ENCODE measurements at regions not wholly inside any gene's neighbourhood (a gene's known extent, or its start where the extent isn't known, plus 50 kb on each side); places are given as distances from the start of the nearest gene placed in this dataset.

DNA sequence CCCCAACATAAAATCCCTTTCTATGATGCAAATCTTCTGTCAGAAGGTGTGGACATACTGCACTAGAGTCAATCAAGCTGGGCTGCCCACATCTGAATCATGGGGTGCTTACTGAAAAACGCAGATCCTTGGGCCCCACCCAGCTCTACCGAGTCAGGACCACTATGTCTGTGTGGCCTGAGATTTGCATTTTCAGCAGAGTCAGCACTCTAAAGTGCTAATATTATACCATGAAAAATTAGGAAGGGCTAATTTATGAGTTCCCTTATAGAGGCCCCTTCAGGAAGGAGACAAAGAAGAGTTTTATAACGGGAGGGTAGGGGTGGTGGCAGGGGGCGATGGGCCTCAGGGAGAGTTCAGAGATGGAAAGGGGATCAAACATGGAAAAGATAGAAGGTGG, 163.3 kb upstream of the NABP1 start:
- Histone ChIP-seq H3K9ac (ENCODE audit: low read length in 2 of 2) (no peak overlapping the region), H3K9me3 (ENCODE audit: control insufficient read depth in 2 of 2, low read length in 2 of 2) (no peaks in the 10 kb centered on the region), H3K36me3 (ENCODE audit: control insufficient read depth in 2 of 2, insufficient read depth in 2 of 2, low read length in 2 of 2) (no peaks in the 10 kb centered on the region), H3K4me1 (ENCODE audit: control insufficient read depth, insufficient read depth, low read length) (no peaks in the 10 kb centered on the region), H3K27me3 (ENCODE audit: control insufficient read depth in 1 of 2, insufficient read depth in 2 of 2, low read length in 2 of 2) (no peaks in the 10 kb centered on the region), H3K27ac (ENCODE audit: low read length) (no peak overlapping the region), H3K4me3 (ENCODE audit: low read length in 2 of 2) (no peak overlapping the region)

DNA sequence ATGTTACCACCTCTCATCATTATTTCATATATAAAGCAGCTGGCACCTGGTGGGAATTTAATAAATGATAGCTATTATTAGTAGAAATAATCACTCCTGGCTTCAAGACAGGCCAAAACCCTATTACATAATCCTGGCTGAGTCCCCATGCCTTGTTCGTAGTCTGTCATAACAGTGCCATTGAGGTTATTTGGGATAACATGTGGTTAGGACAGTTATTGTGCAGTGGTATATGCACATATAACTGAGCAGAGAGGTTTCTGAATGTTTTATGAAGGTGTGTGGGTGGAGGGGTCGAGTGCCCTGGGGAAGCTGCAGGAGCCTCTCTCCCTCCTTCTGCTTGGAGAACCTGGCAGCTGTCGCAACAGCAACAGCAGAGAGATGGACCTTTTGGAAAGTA, 162.4 kb upstream of the NABP1 start:
- Histone ChIP-seq H3K36me3 (ENCODE audit: control insufficient read depth in 2 of 2, insufficient read depth in 2 of 2, low read length in 2 of 2) (no peaks in the 10 kb centered on the region), H3K9me3 (ENCODE audit: control insufficient read depth in 2 of 2, low read length in 2 of 2) (no peaks in the 10 kb centered on the region), H3K4me3 (ENCODE audit: low read length in 2 of 2) (no peak overlapping the region), H3K27ac (ENCODE audit: low read length) (no peak overlapping the region), H3K27me3 (ENCODE audit: control insufficient read depth in 1 of 2, insufficient read depth in 2 of 2, low read length in 2 of 2) (no peaks in the 10 kb centered on the region), H3K9ac (ENCODE audit: low read length in 2 of 2) (no peak overlapping the region), H3K4me1 (ENCODE audit: control insufficient read depth, insufficient read depth, low read length) (no peaks in the 10 kb centered on the region)

DNA sequence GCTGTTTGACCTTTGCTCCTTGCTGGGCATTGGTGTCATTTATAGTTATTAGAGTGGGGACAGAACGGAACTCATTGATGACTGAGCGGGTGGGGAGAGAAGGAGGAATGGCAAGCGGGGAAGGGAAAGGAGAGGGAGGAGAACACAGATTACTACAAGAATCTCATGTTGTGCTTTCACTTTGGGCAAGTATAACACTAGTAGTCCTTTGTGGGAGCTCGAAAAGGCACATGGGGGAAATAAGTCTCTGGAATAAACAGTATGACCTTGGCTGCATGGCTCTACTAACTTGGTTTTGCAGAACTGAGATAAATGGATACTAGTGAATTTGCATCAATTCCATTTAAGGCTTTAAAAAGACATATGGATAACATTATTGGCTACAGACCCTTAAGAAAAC, 161.7 kb upstream of the NABP1 start:
- Histone ChIP-seq H3K9me3 (ENCODE audit: control insufficient read depth in 2 of 2, low read length in 2 of 2) (no peaks in the 10 kb centered on the region), H3K9ac (ENCODE audit: low read length in 2 of 2) (no peak overlapping the region), H3K4me1 (ENCODE audit: control insufficient read depth, insufficient read depth, low read length) (no peaks in the 10 kb centered on the region), H3K36me3 (ENCODE audit: control insufficient read depth in 2 of 2, insufficient read depth in 2 of 2, low read length in 2 of 2) (no peaks in the 10 kb centered on the region), H3K27me3 (ENCODE audit: control insufficient read depth in 1 of 2, insufficient read depth in 2 of 2, low read length in 2 of 2) (no peaks in the 10 kb centered on the region), H3K4me3 (ENCODE audit: low read length in 2 of 2) (no peak overlapping the region), H3K27ac (ENCODE audit: low read length) (no peak overlapping the region)

DNA sequence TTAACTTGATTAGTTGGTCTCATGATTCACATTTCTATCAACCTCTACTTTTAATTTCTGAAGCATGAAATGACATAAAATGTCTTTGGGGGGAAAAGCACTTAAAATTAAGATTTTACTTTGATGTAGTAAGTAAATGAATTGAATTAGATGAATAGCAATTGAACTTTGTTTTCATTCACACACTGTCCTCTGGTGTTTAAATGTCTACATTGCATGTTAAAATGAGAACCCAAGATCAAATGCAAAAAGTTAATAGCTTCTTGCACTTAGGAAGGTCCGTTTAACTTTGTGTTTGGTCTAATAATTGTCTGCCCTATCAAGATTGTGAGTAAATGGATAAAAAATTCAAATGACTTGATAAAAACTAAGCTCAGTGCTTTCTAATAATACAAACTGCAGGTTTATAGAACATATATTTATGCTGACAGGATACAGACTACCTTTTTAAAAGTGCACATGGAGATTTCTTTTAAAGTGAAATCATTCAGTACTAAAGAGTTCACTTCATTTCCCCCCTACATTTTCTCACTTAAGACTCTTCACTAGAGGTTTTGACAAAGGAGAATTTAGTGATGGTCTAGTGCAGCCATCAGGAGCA, 156.2 kb upstream of the NABP1 start:
- Histone ChIP-seq H3K4me3 (ENCODE audit: low read length in 2 of 2) (no peak overlapping the region), H3K27ac (ENCODE audit: low read length) (no peak overlapping the region), H3K27me3 (ENCODE audit: control insufficient read depth in 1 of 2, insufficient read depth in 2 of 2, low read length in 2 of 2) (no peaks in the 10 kb centered on the region), H3K36me3 (ENCODE audit: control insufficient read depth in 2 of 2, insufficient read depth in 2 of 2, low read length in 2 of 2) (no peaks in the 10 kb centered on the region), H3K9me3 (ENCODE audit: control insufficient read depth in 2 of 2, low read length in 2 of 2) (no peaks in the 10 kb centered on the region), H3K9ac (ENCODE audit: low read length in 2 of 2) (no peak overlapping the region), H3K4me1 (ENCODE audit: control insufficient read depth, insufficient read depth, low read length) (no peaks in the 10 kb centered on the region)

DNA sequence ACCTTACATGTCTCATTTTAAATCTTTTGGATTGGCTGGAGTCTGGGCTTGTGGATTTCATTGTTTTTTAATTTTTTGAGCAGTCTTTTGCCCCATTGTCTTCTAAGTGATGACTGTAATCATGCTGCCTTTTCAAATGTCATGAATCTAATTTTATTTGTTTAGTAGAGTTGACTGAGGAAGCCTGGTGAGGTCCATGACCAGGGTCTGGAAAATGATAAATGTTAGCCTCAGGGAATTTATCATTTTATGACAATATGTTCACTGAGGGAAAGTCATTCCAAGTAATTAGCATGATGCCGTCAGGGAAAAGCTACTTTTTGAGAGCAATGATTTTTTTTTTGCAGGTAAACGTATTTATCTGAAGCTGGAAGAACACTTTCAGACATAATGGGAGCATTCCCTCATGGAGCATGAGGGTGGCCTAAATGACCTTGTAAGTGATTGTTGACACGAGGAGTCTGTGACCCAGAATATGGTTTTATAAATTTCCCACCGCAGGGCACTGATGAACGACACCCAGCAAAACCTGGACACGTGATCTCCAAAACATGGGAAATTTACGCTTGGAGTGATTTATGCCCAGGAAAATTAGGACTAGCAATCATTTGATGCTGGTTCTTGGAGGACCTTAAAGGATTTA, 155.3 kb upstream of the NABP1 start:
- Histone ChIP-seq H3K27me3 (ENCODE audit: control insufficient read depth in 1 of 2, insufficient read depth in 2 of 2, low read length in 2 of 2) (no peaks in the 10 kb centered on the region), H3K36me3 (ENCODE audit: control insufficient read depth in 2 of 2, insufficient read depth in 2 of 2, low read length in 2 of 2) (no peaks in the 10 kb centered on the region), H3K9ac (ENCODE audit: low read length in 2 of 2) (no peak overlapping the region), H3K27ac (ENCODE audit: low read length) (no peak overlapping the region), H3K9me3 (ENCODE audit: control insufficient read depth in 2 of 2, low read length in 2 of 2) (no peaks in the 10 kb centered on the region), H3K4me3 (ENCODE audit: low read length in 2 of 2) (no peak overlapping the region), H3K4me1 (ENCODE audit: control insufficient read depth, insufficient read depth, low read length) (no peaks in the 10 kb centered on the region)

DNA sequence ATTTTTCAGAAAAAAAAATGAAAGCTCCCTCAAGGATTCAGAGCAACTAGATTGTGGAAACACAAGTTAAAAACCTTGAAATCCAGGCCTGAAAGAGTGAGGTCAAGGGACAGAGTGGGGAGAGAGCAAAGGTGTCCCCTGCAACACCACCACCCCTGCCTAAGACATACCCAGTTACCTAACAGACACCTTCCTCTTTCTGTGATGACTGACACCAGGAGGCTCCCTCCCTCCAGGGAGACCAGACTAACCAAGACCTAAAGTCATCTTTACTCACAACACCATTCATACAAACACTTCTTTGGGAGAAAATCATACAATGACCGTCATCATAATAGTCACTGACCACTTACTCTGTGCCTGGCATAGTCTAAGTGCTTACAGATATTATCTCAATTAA, 151.8 kb upstream of the NABP1 start:
- no peak overlapping the region for H3K9ac ChIP-seq (ENCODE audit: low read length in 2 of 2)
- H3K27me3 ChIP-seq (ENCODE audit: control insufficient read depth in 1 of 2, insufficient read depth in 2 of 2, low read length in 2 of 2) = no peaks in the 10 kb centered on the region
- no peak overlapping the region for H3K27ac ChIP-seq (ENCODE audit: low read length)
- no peaks in the 10 kb centered on the region for H3K9me3 ChIP-seq (ENCODE audit: control insufficient read depth in 2 of 2, low read length in 2 of 2)
- no peak overlapping the region for H3K4me3 ChIP-seq (ENCODE audit: low read length in 2 of 2)
- H3K36me3 ChIP-seq (ENCODE audit: control insufficient read depth in 2 of 2, insufficient read depth in 2 of 2, low read length in 2 of 2) = no peaks in the 10 kb centered on the region
- H3K4me1 ChIP-seq (ENCODE audit: control insufficient read depth, insufficient read depth, low read length) = no peaks in the 10 kb centered on the region

DNA sequence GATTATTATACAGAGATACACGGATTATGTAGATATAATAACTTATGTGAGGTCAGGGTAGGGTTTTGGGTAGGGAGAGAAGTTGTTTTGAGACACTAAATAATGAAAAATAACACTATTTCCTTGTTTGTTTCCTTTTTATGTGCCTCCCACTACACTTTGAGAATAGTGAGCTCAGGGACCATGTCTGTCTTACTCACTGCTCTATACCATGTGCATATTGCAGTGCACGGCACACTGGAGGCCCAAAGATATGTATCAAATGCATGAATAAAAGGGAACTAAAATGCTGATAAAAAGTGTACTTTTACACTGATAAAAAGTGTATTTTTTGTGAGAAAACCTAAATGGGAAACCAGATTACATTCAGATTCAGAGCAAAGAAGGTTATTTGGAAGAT, 151.4 kb upstream of the NABP1 start:
- H3K4me3 ChIP-seq (ENCODE audit: low read length in 2 of 2) = no peak overlapping the region
- no peaks in the 10 kb centered on the region for H3K27me3 ChIP-seq (ENCODE audit: control insufficient read depth in 1 of 2, insufficient read depth in 2 of 2, low read length in 2 of 2)
- no peaks in the 10 kb centered on the region for H3K4me1 ChIP-seq (ENCODE audit: control insufficient read depth, insufficient read depth, low read length)
- H3K27ac ChIP-seq (ENCODE audit: low read length) = no peak overlapping the region
- no peak overlapping the region for H3K9ac ChIP-seq (ENCODE audit: low read length in 2 of 2)
- H3K9me3 ChIP-seq (ENCODE audit: control insufficient read depth in 2 of 2, low read length in 2 of 2) = no peaks in the 10 kb centered on the region
- H3K36me3 ChIP-seq (ENCODE audit: control insufficient read depth in 2 of 2, insufficient read depth in 2 of 2, low read length in 2 of 2) = no peaks in the 10 kb centered on the region

DNA sequence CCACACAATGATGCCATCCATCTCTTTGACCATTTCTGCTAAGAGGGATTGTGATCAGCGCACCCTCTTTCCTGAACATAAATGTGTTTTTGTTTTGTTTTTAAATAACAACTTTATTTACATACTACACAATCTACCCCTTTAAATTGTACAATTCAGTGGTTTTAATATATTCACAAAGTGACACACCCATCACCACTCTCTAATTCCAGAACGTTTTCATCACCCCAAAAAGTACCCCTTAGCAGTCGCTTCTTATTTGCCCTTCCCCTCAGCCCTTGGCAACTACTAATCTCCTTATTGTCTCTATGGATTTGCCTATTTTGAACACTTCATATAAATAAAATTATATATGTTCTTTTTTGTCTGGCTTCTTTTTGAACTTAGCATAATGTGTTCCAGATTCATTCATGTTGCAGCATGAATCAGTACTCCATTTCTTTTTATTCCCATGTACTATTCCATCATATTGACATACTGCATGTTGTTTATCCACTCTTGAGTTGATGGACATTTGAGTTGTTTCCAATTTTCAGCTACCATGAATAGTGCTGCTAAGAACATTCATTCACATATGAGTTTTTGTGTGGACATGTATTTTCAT, 150.9 kb upstream of the NABP1 start:
- H3K4me3 ChIP-seq (ENCODE audit: low read length in 2 of 2) = no peak overlapping the region
- no peaks in the 10 kb centered on the region for H3K4me1 ChIP-seq (ENCODE audit: control insufficient read depth, insufficient read depth, low read length)
- no peaks in the 10 kb centered on the region for H3K27me3 ChIP-seq (ENCODE audit: control insufficient read depth in 1 of 2, insufficient read depth in 2 of 2, low read length in 2 of 2)
- no peak overlapping the region for H3K27ac ChIP-seq (ENCODE audit: low read length)
- H3K9ac ChIP-seq (ENCODE audit: low read length in 2 of 2) = no peak overlapping the region
- no peaks in the 10 kb centered on the region for H3K36me3 ChIP-seq (ENCODE audit: control insufficient read depth in 2 of 2, insufficient read depth in 2 of 2, low read length in 2 of 2)
- H3K9me3 ChIP-seq (ENCODE audit: control insufficient read depth in 2 of 2, low read length in 2 of 2) = no peaks in the 10 kb centered on the region

DNA sequence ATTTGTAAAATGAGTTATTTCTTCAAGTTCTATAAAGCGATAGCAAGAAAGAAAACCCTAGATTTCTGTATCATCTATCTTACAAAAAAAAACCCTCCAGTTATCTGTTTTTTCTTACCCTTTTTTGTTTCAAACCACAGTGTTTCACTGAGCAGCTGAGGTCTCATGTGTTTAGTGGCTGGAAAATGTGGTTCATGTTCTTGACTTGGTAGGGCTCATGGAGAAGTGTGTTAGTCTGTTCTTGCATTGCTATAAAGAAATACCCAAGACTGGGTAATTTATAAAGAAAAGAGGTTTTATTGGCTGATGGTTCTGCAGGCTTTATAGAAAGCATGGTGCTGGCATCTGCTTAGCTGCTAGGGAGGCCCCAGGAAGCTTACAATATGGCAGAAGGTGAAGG, 147.3 kb upstream of the NABP1 start:
- Histone ChIP-seq H3K9ac (ENCODE audit: low read length in 2 of 2) (no peak overlapping the region), H3K36me3 (ENCODE audit: control insufficient read depth in 2 of 2, insufficient read depth in 2 of 2, low read length in 2 of 2) (no peaks in the 10 kb centered on the region), H3K4me1 (ENCODE audit: control insufficient read depth, insufficient read depth, low read length) (no peaks in the 10 kb centered on the region), H3K4me3 (ENCODE audit: low read length in 2 of 2) (no peak overlapping the region), H3K27ac (ENCODE audit: low read length) (no peak overlapping the region), H3K9me3 (ENCODE audit: control insufficient read depth in 2 of 2, low read length in 2 of 2) (no peaks in the 10 kb centered on the region), H3K27me3 (ENCODE audit: control insufficient read depth in 1 of 2, insufficient read depth in 2 of 2, low read length in 2 of 2) (no peaks in the 10 kb centered on the region)

DNA sequence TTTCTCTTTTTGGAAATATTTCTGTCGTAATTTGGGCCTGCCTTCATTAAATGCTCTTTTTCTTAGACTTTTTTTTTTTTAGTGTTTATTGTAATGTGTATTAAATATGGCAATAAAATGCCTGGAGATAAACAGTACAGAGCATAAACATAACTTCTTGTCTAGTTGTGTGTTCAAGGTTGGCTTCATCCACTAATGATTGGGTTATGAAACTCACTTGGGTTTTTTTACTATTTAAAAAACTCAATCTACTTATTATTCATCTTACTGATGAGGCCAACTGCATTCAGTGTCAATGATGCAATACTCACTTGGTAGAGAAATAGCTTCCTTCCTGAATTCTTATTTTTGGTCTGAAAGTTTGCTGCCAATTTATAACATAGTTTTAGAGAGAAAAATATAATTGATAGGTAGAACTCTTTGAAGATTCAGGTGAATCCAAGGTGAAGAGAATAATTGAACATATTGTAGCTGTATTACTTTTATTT, 144.2 kb upstream of the NABP1 start:
- no peak overlapping the region for H3K9ac ChIP-seq (ENCODE audit: low read length in 2 of 2)
- H3K36me3 ChIP-seq (ENCODE audit: control insufficient read depth in 2 of 2, insufficient read depth in 2 of 2, low read length in 2 of 2) = no peaks in the 10 kb centered on the region
- H3K27me3 ChIP-seq (ENCODE audit: control insufficient read depth in 1 of 2, insufficient read depth in 2 of 2, low read length in 2 of 2) = no peaks in the 10 kb centered on the region

DNA sequence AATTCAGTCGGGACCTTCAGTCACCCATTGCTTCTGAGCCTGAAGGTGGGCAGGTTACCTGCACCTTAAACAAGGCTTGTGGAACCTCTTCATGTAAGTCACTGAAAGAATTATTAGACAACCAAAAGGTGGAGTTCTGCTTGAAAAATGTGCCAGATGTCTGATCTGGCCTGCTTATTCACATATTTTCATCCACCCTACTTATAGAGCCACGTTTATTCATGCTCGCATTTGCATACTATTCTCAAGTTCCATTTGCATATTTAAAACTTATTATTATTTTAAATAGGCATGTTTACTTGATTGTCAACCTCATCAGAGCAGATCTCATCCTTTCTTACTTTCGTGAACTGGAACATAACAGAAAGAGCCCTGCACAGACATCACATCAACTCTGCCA, 140.0 kb upstream of the NABP1 start:
- no peak overlapping the region for H3K27ac ChIP-seq (ENCODE audit: low read length)
- H3K27me3 ChIP-seq (ENCODE audit: control insufficient read depth in 1 of 2, insufficient read depth in 2 of 2, low read length in 2 of 2) = no peaks in the 10 kb centered on the region
- H3K36me3 ChIP-seq (ENCODE audit: control insufficient read depth in 2 of 2, insufficient read depth in 2 of 2, low read length in 2 of 2) = no peaks in the 10 kb centered on the region
- no peaks in the 10 kb centered on the region for H3K9me3 ChIP-seq (ENCODE audit: control insufficient read depth in 2 of 2, low read length in 2 of 2)
- H3K4me3 ChIP-seq (ENCODE audit: low read length in 2 of 2) = no peak overlapping the region
- no peak overlapping the region for H3K9ac ChIP-seq (ENCODE audit: low read length in 2 of 2)
- no peaks in the 10 kb centered on the region for H3K4me1 ChIP-seq (ENCODE audit: control insufficient read depth, insufficient read depth, low read length)

More for the DNA sequence above, 144.2 kb upstream of the NABP1 start:
- no peaks in the 10 kb centered on the region for H3K9me3 ChIP-seq (ENCODE audit: control insufficient read depth in 2 of 2, low read length in 2 of 2)
- no peak overlapping the region for H3K4me3 ChIP-seq (ENCODE audit: low read length in 2 of 2)
- H3K4me1 ChIP-seq (ENCODE audit: control insufficient read depth, insufficient read depth, low read length) = no peaks in the 10 kb centered on the region
- no peak overlapping the region for H3K27ac ChIP-seq (ENCODE audit: low read length)

Measured in stomach smooth muscle (tissue), 2 donors.